Stimulated activated CD4-positive, alpha-beta T cell treated with anti-CD3 and anti-CD28 coated beads, Interleukin-15, amount 100 ng/mL, for 24 hours (primary cell): ENCODE measurements at regions not wholly inside any gene's neighbourhood (a gene's known extent, or its start where the extent isn't known, plus 50 kb on each side); places are given as distances from the start of the nearest gene placed in this dataset.

Experiments
- DNase-seq: peaks from one replicate; pipeline ENCODE4 v3.0.0-alpha.2; 2020

DNA sequence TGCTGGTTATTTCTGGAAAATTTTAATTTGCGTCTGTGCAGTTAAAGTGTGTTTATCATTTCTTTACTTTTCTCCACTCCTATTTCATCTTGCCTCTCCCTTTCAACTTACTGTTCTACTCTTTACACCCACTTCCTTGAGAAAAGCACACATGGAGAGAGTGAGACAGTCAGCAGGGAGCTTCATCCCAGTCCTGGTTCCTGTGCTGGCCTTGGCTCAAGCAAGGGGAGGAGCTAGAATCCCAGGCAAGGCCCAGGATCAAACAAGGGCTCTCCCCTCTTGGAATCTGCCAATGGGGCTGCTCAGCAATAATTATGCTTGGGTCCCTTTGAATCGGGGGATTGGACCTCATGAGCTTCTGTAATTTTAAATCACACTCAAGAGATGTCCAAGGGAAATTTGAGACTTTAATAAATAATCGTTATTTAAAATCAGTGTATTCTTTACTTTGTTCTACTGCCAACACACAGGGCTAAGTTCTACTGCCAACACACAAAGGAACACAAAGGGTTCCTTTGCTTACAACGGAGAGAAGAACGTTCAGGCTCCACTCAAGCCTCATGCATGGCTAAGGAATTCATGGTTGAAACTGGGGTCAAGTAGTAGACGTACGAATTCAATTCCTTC, 439.3 kb upstream of the DAB2 start:
- DNase-seq = no peak

DNA sequence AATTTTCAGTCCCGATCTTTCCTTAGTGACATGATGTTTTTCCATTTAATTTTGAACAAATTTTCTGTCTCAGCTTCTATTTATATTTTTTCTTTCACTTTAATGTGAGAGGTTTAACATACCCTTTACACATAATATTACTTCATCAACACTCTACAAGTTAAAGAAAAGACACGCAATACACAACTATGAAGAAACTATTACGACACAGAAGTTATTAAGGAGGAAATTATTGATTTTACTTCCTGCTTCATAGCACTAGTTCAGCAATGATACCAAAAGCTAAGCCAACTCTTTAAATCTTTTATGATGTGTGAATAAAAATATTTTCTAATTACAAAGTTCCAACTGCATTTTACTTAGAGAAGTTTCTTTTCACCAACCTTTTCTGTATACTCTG, 432.3 kb upstream of the DAB2 start:
- DNase-seq = no peak

DNA sequence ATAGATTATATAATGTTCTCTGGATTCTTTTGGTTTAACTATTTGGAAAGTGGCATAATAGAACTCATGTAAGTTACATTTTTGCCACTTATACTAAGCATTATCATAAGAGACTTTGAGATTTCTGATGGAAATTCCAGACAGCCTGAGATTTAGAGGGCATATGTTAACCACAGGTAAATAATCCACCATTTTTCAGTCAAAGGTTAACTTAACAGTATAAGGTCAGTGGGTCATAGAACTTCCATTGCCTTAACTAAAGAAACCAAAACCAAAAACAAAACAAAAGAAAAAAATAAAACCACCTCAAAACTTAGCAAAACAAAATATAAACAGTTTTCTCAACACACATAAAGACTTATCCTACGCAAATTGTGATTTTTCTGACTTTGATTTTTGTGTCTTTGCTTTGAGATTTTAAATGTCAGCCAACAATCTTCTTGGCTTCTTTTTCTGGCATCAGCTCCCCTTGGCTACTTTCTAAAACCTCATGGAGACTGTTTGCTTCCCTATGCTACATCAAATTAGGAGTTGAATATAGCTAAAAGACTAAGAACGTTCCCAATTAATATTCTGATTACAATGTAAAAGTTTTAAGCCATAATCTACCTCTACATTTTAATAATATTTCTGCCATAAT, 430.1 kb upstream of the DAB2 start:
- DNase-seq = no peak

DNA sequence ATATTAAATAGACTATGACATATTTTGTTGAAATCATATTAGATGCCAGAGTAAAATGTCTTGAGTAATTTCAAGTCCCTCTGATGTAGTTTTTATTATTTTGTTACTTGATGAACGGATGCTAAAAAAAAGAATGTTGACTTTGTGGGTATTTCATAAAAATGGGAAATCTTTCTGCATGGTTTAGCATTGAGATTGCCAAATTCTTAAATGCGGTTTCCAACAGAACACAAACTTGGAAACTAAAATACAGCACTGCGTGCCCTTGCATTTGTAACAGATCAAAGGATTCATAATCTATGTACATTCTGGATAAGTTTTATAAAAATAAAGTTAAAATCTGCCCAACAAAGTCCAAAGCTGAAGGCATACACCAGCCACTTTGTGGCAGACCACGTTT, 425.5 kb upstream of the DAB2 start:
- no peak for DNase-seq

DNA sequence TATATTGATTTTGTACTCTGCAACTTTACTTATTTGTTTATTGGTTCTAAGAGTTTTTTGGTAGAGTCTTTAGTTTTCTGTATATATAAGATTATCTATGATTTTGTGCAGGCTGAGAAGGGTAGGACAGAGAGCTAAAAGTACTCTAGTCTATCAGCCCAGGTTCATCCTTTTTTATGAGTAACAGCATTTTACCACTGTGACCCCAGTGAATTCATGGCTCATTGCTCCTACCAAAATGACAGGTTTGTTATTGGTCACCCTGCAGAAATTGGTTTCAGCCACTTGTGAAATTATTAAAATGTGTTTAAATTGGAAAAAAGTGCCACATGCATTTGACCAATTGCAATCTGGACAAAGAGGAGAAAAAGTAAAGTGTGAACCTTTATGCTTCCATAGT, 421.4 kb upstream of the DAB2 start:
- no peak for DNase-seq

DNA sequence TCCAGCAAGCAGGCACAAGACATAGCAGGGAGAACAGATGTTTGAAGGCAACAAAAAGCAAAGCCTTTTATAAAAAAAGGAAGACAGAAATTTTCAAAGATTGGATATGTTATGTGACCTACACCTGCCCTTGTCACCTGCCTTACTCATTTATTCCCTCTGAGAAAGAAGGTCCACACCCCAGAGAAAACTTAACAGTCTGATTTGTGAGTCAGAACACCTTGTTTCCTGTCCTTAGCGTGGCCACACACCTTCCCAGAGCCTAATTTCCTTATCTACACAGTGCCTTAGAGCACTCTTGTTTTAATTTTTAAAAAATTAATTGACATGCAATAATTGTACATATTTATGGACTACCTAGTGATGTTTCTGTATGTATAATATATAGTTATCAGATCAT, 419.0 kb upstream of the DAB2 start:
- DNase-seq = no peak

DNA sequence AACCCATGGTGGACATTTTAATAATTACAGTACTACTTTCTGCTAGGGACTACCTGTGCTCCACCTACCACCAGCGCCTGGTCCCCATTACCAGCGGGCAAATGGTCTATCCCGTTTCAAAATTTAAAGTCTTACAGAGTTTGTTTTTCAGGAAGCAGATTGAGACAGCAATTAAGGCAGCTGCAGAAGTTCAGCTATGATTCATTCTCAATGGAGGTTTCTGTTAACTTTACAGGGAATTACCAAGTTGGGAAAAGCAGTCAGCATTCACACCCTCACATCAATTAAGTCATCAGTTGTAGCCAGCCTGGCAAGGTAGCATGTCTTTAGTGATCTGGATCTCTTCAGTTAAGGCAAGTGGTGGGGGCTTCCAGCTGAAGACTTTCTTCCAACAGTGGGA, 410.6 kb upstream of the DAB2 start:
- no peak for DNase-seq

DNA sequence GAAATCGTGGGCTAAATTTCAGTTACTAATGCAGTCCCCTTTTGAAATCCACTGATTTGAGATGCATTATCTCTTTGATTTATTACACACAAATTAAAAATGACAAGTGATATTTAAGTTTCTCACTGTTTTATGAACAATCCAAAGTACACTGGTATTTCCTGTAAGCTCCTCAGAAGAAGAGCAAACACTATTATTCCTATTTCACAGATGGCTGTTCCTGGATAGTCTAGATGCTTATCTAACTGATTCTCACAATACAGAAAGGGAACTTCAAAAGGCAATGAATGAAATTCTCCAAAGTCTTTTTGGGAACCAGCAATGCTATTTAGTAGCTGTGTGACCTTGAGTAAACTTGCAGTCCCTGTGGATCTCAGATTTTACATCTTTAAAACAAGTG, 404.7 kb upstream of the DAB2 start:
- no peak for DNase-seq

DNA sequence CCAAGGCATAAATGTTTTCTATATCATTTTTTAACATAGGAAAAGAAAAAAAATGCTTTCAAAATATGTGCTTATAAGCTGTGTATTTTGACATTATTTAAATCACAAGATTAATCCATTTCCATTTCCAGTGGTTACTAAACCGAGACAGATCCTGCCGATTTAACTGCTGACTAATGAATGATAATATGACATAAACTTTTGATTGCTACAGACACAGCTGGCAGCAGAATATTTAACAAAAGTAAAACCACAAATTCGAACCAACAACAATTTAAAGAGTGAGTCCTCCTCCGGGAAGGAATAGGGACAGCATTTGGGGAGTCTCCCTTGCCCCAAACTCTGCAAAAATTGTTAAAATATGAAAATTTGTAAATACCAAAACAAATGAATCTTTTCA, 401.3 kb upstream of the DAB2 start:
- no peak for DNase-seq

DNA sequence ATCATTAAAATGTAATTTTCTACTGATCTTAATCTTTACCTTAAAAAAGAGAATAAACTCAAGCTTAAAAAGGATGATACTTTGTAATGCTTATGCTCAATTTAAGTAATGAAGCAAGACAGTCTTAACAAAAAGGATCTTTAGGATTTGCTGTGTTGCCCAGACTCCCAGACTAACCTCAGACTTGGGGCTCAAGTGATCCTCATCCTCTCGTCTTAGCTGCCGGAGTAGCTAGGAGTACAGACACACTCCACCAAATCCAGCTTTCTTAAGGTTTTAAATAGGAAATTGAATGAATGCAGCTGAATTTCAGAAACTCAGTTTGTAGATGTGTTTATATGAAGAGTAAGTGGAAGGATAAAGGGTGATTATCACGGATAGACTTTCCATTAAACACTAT, 400.5 kb upstream of the DAB2 start:
- no peak for DNase-seq

DNA sequence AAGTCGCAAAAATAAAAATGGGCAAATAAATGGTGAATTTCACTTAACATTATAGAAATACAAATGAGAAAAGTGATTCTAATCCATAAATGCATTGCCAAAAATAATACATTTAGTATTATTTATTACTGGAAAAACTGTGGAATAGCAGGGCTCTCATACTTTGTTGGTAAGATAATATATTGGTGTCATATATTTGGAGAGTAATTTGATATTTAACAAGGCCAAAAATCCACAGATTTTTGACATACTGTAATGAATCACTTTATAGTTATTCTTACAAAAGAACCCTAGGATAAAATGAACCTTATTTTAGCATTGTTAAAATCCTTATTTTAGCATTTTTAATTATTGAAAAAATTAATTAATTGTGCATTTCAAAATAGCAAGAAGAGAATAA, 397.2 kb upstream of the DAB2 start:
- no peak for DNase-seq

DNA sequence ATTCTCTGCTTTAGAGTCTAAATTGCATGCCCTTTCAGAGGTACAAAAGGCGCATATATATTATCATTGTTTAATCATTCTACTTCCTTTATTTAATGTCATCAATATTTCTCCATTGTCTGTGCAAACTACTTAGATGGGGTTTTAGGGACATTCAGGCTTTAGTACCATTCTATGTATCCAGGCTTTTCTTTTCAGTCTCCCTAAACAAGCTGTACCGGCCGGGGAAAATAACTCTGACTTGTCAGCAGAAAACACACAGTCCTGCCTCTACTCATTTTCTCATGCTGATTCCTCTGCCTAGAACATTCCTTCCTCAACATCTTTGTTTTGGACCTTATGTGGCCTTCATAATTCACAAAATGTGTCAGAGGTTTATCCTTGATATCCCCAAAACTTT, 392.1 kb upstream of the DAB2 start:
- no peak for DNase-seq

DNA sequence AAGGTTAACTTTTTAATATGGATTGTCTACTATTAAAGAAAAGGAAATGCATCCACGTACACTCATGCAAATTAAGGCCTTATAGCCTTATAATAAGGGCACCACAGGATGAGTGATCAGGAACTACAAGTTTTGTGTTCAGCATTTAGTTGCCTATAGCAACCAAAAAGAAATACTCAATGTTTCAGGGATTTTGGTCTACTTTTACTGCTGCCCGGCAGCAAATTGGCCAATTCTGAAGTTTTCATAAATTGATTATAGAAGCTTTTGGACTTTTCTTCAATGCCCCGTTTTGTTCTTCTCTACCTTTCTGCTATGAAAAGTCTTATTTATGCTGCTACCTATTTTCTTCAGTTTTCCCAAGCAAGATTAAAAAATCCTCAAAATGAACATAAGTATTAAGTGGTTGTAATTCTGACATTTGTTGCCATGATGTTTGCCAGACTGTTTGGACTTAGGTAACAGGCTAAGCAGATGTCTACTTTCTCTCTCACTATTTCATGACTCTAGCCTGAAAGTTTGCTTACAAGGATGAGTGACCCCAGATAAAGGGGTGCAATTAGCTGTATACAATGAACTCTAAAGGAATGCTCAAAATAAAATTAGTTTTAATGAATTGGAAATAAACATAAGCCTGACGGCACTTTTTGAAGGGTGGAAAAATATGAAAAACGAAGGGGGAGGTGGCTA, 391.5 kb upstream of the DAB2 start:
- DNase-seq = no peak

DNA sequence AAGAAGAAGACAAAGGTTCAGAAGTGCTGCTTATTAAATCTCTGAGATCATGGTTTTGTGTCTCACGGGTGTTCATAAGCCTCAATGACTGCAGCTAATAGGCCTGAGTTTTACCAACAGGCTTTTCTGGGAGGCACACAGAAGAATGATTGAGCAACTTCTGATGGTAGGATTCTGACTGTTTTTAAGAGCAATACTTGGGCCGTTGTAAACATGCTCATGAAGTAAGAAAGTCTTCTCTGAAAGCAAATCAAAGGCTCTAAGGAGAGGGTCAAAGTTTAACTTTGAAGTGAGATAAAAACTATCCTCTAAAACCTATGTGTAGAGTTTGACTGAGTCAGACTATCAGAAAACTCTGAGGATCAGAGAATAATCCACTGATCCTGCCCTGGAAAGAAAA, 390.9 kb upstream of the DAB2 start:
- DNase-seq = no peak

DNA sequence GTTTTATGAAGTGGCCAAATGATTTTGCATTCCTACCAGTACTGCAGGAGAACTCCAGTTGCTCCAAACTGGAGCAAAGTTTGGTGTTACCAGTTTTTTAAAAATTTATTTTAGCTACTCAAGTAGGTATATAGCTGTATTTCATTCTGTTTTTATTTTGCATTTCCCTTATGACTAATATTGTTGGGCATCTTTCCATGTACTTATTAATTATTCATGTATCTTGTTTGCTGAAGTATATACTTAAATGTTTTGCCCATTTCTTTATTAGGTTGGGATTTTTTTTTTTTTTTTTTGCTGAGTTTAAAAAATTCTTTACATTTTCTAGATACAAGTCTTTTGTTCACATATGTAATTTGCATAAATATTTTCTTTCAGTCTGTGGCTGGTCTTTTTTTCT, 386.6 kb upstream of the DAB2 start:
- no peak for DNase-seq

DNA sequence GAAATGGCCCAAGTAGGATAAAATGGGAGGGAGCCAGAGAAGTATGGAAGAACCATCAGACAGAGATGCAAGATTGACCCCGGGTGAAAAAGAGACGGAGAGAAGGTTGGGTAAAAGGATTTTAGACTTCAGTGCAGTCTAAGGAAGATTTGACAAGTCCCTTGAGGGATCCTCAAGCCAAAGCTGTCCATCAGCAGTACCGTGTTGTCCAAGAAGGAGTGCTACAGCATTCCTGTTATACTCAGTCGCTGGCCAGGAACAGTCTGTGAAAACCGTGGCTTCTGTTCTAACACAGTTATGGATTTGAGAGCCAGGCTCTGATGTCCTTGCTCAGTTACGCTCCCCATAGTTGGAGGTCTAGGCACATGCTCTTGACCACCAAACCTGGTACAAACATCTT, 383.9 kb upstream of the DAB2 start:
- DNase-seq = no peak

DNA sequence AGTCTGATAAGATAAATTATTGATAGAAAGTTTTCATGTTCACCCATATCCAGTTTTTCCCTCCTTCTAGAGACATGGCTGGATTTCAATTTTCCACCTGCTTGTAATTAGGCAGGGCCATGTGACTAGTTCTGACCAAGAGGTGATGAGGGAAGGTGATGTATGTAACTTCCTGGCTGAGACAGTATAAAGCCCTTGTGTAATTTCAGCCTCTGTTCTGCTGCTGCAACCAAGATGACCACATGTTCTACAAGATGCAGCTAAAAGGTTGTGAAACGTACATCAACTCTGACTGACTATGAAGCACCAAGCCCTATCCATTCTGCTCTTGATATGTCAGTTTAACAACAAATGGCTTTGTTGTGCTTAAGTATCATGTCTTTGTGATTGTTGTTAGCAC, 376.5 kb upstream of the DAB2 start:
- no peak for DNase-seq

DNA sequence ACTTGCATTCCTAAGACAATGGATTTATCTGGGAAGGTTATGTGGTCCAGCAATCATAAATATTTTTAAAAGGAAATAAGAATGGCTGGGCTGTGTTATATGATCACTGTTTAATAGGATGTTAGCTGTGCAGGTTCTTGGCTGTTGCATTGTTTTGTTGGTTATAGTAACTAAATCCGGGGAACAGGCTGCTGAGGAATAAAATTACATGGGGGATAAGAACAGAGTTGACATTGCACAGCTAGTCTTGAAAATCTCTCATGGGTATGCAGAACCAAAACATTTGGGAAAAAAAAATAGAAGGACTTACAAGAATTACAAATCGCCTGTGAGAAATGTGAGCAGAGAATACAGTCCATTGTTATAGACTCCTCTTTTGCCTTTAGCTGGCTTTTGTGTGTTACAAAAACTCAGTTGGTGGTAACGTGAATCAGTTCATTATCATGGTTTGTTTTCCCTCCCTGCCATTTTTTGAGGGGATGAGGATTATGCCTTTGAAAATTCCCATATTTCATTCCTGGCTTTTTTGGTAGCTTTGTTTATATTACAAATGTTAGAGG, 375.3 kb upstream of the DAB2 start:
- DNase-seq = no peak

DNA sequence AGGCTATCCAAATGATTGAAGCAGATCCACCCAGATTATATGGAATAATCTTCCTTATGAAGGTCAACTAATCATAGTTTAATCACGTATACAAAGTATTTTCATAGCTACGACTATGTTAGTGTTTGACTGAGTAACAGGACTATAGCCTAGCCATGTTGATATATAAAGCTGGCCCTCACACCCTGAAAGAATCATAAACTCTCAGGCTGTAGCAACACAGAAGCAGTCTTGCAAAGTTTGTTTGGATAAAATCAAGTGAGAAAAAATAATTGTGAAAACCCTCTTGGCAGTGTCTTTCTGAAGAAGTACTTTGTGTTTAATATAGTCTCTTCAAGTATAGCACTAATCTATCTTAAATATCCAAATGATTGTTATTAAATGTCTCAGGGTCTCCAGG, 374.5 kb upstream of the DAB2 start:
- DNase-seq = no peak

DNA sequence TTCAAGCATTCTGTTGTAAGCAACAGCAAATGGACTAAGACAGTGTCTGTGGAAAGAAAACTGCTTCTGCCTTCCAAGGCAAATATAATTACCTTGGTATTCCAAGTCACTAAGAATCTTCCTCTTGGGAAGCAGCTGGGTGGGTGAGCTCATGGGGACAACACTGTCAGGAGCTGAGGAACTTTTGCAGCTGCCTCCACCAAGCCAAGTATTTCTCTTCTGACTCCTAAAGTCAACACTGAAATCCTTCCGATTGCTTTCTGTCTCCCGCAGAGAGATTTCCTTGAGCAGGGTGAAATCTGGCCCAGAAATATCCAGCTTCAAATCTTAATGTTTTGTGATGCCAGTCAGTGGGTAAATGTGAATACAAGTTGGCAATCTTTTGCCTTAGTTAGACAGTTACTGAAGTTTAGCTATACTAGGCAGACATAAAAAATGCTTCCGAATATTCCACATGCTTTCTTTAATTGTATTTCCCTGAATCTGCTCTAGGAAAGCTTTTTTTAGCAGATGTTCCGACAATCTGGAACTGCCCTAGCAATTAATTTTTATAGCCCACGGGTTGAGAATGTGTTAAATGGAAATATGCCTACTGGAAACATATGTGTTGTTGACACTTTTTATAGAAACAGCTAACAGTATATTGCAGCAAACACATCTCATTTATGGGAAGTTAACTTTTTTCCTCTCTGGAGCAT, 369.9 kb upstream of the DAB2 start:
- no peak for DNase-seq

DNA sequence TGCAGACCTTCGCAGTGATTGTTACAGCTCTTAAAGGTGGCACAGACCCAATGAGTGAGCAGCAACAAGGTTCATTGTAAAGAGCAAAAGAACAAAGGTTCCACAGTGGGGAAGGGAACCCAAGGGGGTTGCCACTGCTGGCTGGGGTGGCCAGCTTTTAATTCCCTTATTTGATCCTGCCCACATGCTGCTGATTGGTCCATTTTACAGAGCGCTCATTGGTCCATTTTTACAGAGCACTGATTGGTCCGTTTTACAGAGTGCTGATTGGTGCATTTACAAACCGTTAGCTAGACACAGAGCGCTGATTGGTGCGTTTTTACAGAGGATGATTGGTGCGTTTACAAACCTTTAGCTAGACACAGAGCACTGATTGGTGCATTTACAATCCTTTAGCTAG, 360.6 kb upstream of the DAB2 start:
- no peak for DNase-seq

DNA sequence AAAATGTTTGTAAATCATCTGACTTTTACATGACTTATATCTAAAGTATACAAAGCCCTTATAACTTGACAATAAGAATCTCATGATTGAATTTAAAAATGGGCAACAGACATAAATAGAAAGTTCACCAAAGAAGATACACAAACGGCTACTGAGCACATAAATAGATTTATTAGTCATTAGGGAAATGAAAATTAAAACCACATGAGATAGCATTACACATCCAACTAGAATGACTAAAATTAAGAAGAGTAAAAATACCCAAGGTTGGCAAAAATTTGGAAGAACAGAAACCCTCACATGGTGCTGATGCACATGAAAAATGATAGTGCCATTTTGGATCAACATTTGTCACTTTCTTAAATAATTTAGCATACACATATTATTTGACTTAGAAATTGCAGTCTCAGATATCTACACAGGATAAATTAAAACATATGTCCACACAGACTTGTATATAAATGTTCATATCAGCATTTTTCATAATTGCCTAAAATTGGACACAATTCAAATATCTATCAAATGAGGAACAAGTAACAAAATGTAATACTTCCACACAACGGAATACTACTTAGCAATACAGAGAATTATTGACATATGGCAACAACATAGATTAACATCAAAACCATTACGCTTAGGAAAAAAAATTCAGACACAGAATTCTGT, 359.1 kb upstream of the DAB2 start:
- DNase-seq = no peak

DNA sequence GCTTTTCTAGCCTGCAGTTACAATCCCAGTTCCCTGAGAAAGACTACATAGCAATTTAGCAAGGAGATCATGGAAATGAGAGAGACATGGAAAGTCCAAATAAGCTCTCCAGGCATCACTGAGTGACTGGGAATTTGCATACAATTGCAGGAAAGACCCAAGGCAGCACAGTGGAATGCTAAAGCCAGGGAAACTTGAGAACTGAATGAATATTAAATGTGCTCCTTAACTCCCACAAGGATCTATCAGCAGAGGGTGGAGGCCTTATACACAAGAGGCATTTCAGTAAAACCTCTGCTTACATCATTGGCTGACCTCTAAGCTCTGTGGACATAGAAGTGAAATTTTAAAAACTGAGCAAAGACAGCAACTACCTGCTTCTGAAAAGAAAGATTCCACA, 355.6 kb upstream of the DAB2 start:
- DNase-seq = no peak
